D341Med (cell line): ENCODE measurements at regions not wholly inside any gene's neighbourhood (a gene's known extent, or its start where the extent isn't known, plus 50 kb on each side); places are given as distances from the start of the nearest gene placed in this dataset.

ENCODE experiments used
- DNase-seq: peaks from one replicate; pipeline ENCODE4 v3.0.0; 2012; ENCODE audit warnings: low spot score

- no peak for DNase-seq
Observed at GRCh38 chr20:24334830-24335229, 134.6 kb upstream of the SYNDIG1 start.

DNA sequence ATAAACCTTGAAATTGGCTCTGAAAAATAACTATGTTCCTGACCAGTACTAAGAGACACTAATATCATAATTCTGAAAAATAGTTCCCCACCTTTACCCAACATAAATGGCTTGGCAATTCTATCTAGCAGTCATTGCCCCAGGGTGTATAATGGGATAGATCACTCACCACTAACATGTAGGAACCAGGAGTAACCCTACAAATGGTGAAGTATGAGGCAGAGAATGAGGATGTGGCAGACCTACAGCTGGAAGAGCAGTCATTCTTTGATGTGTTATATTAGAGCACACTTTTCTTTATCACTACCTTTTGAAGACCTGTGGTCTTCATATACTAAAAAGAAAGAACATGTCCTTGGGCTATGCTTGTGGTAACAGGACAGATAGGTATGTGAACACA is 136.5 kb upstream of the SYNDIG1 start:
- no peak for DNase-seq

GRCh38 chr20:24331939-24332338 is 137.5 kb upstream of the SYNDIG1 start:
- no peak for DNase-seq

DNA sequence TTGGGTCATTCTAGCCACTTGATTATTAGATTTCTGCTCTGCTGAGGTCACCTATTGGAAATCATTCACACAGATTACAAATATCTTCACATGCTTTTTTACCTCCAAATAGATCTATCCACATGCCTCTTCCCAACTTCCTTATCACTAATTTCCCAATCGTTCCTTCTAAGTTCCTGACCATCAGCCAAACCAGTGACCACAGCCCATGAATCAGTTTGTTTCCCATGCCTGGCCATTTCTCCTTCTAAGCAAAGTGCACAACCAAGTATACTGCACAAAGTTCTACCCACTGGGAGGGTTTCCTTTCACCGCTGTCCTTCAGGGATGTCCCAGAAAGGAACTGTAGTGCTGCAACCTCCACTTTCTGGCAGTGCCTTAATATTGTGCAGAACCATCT is 140.5 kb upstream of the SYNDIG1 start:
- DNase-seq, result no peak

DNA sequence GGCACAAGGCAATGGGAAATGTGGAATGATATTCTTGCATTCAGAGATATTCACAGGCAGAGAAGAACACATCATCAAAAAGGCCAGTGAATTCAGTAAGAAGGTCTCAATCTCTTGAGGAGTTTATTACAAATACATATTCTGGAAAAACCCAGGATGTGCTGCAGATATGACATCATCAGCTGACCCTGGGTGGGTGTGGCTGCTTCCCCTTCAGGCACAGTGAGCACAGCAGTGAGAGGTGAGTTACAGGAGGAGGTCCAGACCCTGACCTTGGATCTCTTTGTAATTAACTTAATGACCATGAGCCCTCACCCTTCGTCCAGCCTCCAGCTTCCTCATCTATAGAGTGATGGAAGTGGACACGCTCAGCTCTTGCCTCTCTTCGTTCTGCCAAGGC is 147.5 kb upstream of the SYNDIG1 start:
- no peak for DNase-seq

DNA sequence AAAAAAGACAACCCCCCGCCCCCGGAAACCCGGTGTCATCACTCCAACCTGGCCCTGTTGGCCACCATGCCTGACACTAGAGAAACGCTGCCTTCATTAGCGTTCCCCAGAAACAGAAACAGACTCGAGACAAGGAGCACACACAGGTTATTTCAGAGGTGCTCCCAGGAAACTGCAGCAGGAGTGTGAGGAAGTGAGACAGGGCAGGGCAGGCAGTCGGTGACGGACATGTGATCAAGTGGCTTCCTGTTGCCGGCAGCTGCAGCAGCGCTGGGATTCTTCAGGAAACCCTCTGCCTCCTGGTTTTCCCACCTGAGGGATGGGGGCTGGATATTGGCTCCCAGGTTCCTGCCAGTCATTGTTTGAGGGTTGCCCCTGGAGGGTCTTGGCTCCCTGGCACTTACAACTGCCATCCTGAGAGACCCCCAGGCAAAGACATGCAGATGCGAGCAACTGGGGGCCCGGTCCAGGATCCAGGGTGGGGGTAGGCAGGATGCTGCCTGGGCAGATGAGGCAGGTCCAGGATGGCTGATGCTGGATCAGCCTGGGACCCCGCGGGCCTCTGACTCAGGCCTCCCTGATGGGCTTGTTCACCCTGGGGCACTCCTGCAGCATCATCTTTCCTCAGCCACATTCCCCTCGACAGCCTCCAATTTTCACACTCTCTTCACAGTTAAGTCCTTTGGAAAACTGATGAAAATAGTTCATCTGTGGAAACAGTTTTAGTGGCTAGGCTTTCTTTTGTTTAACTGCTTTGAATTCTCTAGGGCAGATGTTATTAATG is 150.7 kb upstream of the SYNDIG1 start:
- no peak for DNase-seq

GRCh38 chr20:24317224-24317623 is 152.2 kb upstream of the SYNDIG1 start:
- no peak for DNase-seq

- no peak for DNase-seq
Observed at GRCh38 chr20:24316731-24317130, 152.7 kb upstream of the SYNDIG1 start.

DNA sequence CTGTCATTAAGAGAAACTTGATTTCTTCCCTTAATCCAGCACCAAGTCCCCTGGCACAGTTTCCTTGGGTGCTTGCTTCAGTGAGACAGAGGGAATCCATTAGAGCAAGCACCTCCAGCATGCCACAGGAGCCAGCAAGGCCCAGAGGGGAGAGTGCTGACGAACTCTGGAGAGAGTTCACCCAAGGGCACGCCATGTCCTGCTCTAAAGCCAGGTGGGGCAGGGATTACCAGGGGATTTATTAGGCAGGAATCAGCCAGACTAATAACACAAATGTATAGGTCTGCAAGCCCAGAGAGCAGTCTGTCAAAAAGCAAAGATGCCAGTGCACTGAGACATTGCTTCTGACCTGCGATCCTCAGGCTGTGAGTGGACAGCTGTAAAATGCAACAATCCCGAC is 155.4 kb upstream of the SYNDIG1 start:
- peak; percentile 79 for DNase-seq

DNA sequence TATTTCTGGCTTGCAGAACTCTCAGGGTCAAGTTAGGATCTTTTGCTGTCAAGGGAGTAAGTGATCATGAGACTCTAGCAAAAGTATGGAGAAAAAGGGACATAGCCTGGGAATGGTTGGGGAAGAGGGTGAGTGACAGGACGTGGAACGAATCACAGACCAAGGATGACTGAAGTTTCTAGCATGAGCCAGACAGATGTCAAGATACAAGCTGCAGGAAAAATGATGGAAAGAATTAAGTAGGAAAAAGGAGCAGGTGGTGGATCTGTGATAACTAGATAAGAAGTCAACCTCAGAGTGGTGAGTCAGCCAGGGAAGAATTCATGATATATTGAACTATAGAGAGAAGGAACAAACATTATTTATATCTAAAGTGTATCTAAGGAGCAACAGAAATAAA is 159.8 kb upstream of the SYNDIG1 start:
- no peak for DNase-seq

- DNase-seq, result no peak
Observed at GRCh38 chr20:24305371-24305770, 164.1 kb upstream of the SYNDIG1 start.

DNA sequence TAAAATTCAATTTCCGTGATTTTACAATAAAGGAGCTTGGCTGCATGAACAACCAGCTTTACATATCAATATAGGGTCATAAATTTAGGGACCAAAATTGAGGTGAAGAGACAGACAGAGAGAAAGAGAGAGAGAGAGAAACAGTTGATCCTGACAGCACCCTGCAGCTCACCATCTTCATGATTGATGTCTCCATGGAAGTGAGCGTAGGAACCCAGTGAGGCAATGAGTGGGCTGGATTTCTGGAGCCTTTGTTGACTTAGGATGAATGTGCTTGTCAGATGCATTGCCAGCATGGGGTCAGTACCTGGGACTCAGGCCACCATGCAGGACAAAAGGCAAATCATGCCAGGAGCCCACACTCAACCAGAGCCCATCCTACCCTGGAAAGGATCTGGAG is 165.1 kb upstream of the SYNDIG1 start:
- DNase-seq, result no peak

DNA sequence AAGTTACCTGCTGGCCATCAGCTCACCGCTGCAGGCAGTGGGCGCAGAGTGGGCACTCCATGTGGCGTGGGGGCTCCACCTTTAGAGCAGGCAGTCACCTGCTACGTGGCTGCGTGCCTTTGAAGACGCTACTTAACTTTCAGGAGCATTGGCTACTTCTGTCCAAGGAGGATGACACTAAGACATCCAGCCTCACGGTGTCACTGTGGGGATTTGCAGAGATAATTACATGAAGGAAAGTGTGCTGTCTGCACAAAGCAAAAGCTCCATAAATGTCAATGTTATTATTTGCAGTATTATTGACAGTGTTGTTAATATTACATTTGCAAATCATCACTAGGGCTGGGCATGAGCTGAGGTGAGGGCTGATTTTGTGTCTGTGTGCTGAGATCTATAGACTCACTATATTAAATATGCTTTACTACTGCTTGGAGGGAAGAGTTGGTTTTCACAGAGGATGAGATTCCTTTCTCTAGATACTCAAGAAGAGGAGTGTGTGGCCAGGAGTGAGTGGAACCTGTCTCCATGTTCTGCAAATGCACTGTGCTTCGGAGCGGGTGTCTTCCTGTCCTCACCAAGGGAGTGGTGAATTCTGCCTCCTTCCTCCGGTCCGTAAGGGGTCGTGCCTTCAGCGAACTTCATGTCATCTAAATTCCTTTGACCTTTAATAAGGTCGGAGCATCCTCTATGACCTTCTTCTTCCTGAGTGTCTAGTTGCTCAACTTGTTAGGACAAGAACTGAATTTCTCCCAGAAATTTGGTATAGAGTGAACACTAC is 165.8 kb upstream of the SYNDIG1 start:
- no peak for DNase-seq

DNA sequence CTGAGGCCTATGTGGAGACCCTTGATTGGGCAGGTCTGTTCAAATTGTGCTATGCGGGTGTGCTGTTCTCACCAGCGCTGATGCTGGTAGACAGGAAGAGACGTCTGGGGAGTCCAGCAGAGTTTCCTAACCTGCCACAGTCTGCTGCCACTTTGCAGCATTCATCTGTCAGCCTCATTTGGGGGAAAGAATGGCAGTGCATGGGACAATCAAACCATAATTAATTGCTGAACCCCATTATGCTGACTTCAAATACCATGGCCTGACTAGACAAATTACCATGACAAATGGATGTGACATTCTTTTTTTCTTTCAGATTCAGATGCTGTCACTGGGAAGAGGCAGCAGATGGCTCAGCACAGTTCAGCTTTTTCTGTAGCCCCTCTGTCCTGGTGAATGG is 171.4 kb upstream of the SYNDIG1 start:
- DNase-seq, result no peak

DNA sequence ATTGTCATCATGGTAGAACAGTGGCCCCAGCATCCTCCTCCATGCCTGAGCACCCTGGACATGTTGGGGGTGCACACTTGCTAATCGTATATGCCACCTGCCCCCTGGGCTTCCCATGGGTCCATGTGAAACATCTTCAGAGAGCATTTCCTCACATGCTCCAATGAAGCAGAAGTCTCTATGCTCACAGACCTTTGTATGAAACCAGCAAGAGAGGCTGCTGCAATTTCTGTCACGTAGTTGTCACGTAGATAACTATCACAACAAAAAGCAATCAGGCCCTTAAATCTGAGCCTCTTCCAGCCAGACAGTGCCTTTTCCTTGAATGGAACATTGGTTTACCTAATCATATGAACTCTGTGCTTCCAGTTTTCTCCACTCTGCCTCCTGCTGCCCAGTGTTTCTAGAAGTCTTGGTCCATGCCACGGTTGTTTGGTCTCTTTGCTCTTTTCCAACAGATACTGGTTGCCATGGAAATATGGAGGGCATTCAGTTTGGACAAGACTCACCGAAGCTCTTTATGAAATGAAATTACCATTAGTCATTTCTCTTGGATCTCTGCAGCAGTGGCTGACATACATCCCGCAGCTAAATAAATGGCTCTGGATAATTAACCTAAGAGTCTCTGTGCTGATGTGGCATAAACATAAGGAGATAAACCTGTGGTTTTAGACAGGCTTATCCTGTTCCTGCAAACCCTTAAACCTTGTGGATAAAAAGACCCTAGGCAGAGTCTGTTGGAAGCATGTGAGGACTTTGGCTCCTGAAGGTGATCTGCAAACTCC is 172.8 kb upstream of the SYNDIG1 start:
- DNase-seq, result no peak

DNA sequence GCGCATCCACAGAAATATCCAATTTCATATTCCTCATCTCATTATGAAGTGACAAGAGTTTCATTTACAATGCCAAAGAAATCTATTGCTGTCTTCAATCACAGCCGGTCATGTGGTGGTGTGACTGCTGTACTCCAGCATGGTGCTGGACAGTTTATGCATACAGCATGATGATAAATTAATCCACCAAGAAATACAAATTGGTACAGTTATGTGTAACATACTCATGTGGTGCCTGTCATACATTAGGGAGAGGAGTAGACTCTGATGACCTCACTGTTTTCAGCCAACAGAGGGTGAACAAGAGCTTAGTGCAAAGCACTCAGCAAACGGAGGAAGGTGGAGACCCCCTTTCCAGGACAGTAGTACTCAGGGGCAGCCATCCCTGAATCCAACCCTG is 178.4 kb upstream of the SYNDIG1 start:
- no peak for DNase-seq

DNA sequence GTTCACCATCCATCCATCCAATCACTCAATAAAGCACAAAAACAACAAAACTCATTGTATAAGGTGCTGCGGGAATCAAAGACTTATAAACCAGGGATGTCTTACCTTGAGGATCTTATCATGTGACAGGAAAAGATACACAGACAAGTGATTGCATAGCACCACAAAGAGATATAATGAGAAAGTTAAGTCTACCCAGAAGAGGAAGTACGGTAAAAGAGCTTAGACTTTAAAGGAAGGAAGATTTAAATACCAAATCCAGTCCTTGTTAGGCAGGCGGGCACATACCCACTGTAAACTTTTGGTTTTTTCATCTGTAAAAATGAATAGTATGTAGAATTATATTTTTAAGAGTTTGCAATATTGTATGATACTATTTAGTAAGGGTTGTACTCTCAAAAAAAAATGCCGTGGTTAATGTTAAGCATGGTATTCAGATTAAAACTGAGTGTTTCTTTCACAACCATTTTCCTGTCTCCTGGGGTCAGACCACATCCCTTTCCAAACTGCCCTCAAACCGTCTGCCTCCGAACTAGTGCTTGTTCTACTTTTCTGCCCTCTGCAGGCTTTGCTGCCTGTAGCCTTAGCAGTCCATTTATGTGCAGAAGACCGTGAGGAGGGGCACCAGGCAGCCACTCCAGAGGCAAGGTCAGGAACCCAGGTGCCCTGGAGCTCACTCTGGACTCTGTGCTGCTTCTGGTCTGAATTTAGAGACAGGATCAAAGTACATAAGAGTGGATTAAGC is 179.5 kb upstream of the SYNDIG1 start:
- DNase-seq, result no peak

DNA sequence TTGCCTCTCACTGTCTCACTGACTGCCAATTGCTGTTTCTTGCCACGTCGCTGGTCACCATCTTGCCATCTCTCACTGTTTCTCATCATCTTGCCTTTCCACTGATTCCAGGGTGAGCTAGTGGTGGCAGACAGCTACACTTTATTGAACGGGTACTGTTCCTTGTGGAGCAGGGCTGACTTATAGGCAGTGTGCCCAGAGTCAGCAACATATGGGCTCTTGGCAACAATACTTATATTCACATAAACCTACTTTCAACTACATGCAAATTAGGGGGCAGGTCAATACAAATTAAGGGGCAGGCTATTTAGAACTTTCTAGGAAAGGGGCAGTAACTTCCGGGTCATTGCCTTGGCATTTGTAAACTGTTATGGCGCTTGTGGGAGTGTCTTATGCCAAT is 186.2 kb upstream of the SYNDIG1 start:
- DNase-seq, result no peak

DNA sequence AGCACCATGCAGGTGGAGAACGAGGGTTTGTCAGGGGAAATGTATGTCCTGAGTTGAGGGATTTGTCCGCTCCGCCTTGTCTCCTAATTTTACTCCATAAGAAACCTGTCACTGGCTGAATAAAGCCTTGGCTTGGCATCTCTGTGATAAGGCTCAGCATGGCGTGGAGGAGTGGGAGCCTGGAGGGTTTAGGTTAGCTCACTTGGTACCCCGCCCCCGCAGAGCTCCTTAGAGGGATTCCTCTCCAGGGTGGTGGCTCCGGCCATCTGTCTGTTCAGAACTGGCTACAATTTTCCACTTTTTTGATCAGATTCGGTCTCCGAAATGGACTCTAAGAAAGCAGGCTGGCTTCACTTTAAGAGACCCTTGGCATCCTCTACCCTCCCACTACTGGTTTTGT is 192.2 kb upstream of the SYNDIG1 start:
- no peak for DNase-seq

- no peak for DNase-seq
Observed at GRCh38 chr20:24275946-24276705, 193.3 kb upstream of the SYNDIG1 start.

DNA sequence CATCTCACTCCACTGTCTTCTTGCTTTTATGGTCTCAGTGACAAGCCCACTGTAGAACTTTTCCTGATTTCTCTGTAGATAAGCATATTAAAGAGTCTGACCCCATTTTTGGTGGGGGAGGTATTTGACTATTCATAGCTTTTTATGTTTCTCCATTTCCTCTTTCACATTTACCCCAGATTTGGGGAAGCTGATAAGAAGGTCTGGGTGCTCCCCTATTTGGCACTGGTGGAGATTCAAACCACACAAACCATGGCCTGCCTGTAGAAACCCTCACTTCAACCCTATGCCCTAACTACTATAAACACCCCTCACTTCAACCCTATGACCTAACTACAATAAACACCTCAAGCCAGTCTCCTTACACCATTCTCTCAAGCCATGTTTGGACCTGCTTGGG is 196.2 kb upstream of the SYNDIG1 start:
- no peak for DNase-seq
